ENCODE measurements at regions not wholly inside any gene's neighbourhood (a gene's known extent, or its start where the extent isn't known, plus 50 kb on each side); places are given as distances from the start of the nearest gene placed in this dataset.

DNA sequence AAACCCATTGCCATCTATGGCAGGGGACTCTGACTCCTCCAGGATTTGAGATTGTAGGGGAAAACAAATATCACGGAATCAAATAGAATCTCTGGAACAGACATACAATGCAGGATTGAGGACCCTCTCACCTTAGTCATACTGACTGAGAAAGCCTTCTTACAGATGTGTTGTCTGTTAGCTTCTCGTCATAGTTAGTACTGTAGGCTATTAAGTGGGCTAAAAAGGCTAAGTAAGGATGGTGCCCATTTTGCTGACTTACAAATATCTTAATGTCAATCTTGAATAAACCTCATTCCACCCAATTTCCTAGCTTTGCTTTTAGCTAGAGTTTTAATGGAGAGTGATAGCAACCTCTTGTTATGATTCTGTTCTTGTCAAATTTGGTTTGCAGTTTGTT lies 352.4 kb downstream of the QKI start:
- TF ChIP-seq, protein P1, sequence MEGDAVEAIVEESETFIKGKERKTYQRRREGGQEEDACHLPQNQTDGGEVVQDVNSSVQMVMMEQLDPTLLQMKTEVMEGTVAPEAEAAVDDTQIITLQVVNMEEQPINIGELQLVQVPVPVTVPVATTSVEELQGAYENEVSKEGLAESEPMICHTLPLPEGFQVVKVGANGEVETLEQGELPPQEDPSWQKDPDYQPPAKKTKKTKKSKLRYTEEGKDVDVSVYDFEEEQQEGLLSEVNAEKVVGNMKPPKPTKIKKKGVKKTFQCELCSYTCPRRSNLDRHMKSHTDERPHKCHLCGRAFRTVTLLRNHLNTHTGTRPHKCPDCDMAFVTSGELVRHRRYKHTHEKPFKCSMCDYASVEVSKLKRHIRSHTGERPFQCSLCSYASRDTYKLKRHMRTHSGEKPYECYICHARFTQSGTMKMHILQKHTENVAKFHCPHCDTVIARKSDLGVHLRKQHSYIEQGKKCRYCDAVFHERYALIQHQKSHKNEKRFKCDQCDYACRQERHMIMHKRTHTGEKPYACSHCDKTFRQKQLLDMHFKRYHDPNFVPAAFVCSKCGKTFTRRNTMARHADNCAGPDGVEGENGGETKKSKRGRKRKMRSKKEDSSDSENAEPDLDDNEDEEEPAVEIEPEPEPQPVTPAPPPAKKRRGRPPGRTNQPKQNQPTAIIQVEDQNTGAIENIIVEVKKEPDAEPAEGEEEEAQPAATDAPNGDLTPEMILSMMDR (optimal IDR thresholded peaks at IDR 0.05 in 1 of 3, IDR thresholded peaks at IDR 0.05 in 1 of 3, conservative IDR thresholded peaks at IDR 0.05 in 1 of 3; ENCODE audit: extremely low read depth in 1 of 3, insufficient read depth in 2 of 3, low read length in 3 of 3), result no peak
- TF ChIP-seq EZH2 (IDR thresholded peaks at IDR 0.05; ENCODE audit: low read length), result no peak

Measured in keratinocyte (primary cell).